ENCODE measurements at regions not wholly inside any gene's neighbourhood (a gene's known extent, or its start where the extent isn't known, plus 50 kb on each side); places are given as distances from the start of the nearest gene placed in this dataset.

- Histone ChIP-seq H3K27ac (ENCODE audit: low read depth, low read length) (no peak overlapping the region), H2BK12ac (ENCODE audit: low read depth, low read length) (no peak overlapping the region), H2BK5ac (ENCODE audit: low read depth, low read length) (no peak overlapping the region), H3K9me3 (ENCODE audit: insufficient read depth in 2 of 2, low read depth in 1 of 2, low read length in 1 of 2) (no peaks in the 10 kb centered on the region), H3K4me1 (replicated peaks in 1 of 4; ENCODE audit: control insufficient read depth in 3 of 4, insufficient read depth in 4 of 4, low read length in 3 of 4) (peaks cover 0 to 6% (median 3%) of the 10 kb centered on the region in 4 experiments; a peak in 3 of 7 replicates), H3K18ac (ENCODE audit: extremely low read depth, low read length) (no peak overlapping the region), H2BK120ac (replicated peaks; ENCODE audit: low read depth, low read length) (no peak overlapping the region), H2BK20ac (ENCODE audit: low read length) (no peak overlapping the region), H3K27me3 (replicated peaks in 1 of 4; ENCODE audit: control insufficient read depth in 3 of 4, extremely low read depth in 1 of 4, insufficient read depth in 3 of 4, low read length in 3 of 4) (no peaks in the 10 kb centered on the region; a peak in 1 of 7 replicates), H3K4me3 (ENCODE audit: extremely low read depth in 1 of 4, insufficient read depth in 2 of 4, low read depth in 3 of 4, low read length in 4 of 4) (no peak overlapping the region), H3K23me2 (ENCODE audit: low read depth, low read length) (no peaks in the 10 kb centered on the region), H3K56ac (replicated peaks; ENCODE audit: insufficient read length, low read depth, low read length) (no peak overlapping the region), H4K20me1 (replicated peaks in 1 of 2; ENCODE audit: control insufficient read depth in 1 of 2, insufficient read depth in 2 of 2, low read length in 2 of 2) (no peaks in the 10 kb centered on the region), H3K79me2 (ENCODE audit: control insufficient read depth in 1 of 2, insufficient read depth in 2 of 2, low read length in 2 of 2) (no peaks in the 10 kb centered on the region), H3K14ac (ENCODE audit: insufficient read length) (no peak overlapping the region), H3K36me3 (ENCODE audit: control insufficient read depth in 2 of 4, insufficient read depth in 4 of 4, low read length in 3 of 4) (no peaks in the 10 kb centered on the region), H3K4me2 (ENCODE audit: insufficient read depth in 1 of 2, low read depth in 2 of 2, low read length in 2 of 2) (no peak overlapping the region), H2AK5ac (ENCODE audit: low read depth, low read length) (no peak overlapping the region), H4K8ac (ENCODE audit: extremely low read depth, insufficient read depth, low read length) (no peak overlapping the region), H4K5ac (ENCODE audit: insufficient read length, low read depth, low read length) (no peak overlapping the region), H3K79me1 (ENCODE audit: low read depth, low read length) (no peaks in the 10 kb centered on the region), H3K9ac (replicated peaks in 1 of 4; ENCODE audit: extremely low read depth in 1 of 4, low read depth in 3 of 4, low read length in 3 of 4) (no peak overlapping the region), H3K4ac (replicated peaks; ENCODE audit: insufficient read length, low read depth, low read length) (no peak overlapping the region), H4K91ac (replicated peaks; ENCODE audit: insufficient read length, low read length) (no peak overlapping the region), H2AFZ (ENCODE audit: low read length) (no peak overlapping the region), H2BK15ac (ENCODE audit: low read length) (no peak overlapping the region), H3K23ac (ENCODE audit: insufficient read length) (no peak overlapping the region)
- CTCF ChIA-PET (ENCODE audit: partially characterized antibody), result interaction anchor here (0.6 to 1.1 kb wide), 3 partner anchors 10 to 832 kb away, joined by 3 to 6 read pairs (median 4); no protein-coding TSS in a partner anchor
- POLR2A ChIA-PET (ENCODE audit: partially characterized antibody), result no interaction called here
- DNase-seq (ENCODE audit: low read depth in 1 of 2, low spot score in 2 of 2) (no peak), FAIRE-seq (no peak)
- TF ChIP-seq USF2 (IDR thresholded peaks at IDR 0.05; ENCODE audit: low read length) (no peak), SRF (IDR thresholded peaks at IDR 0.05; ENCODE audit: low read depth, low read length) (no peak), TCF12 (IDR thresholded peaks at IDR 0.05; ENCODE audit: low read depth, low read length) (no peak), E2F6 (IDR thresholded peaks at IDR 0.05) (no peak), RXRA (IDR thresholded peaks at IDR 0.05; ENCODE audit: insufficient read depth, low read depth, low read length) (no peak), SP2 (IDR thresholded peaks at IDR 0.05; ENCODE audit: low read length) (no peak), RFX5 (IDR thresholded peaks at IDR 0.05; ENCODE audit: borderline replicate concordance, low read depth, low read length) (no peak), PHF8 (conservative IDR thresholded peaks at IDR 0.05; ENCODE audit: low read depth, low read length) (no peak), ASH2L (IDR thresholded peaks at IDR 0.05; ENCODE audit: low read length) (no peak), POLR2A (IDR thresholded peaks at IDR 0.05; ENCODE audit: control extremely low read depth in 1 of 2, low read depth in 2 of 2, low read length in 2 of 2) (no peak), KDM5A (IDR thresholded peaks at IDR 0.05; ENCODE audit: low read length) (no peak), EGR1 (IDR thresholded peaks at IDR 0.05; ENCODE audit: borderline replicate concordance, low read depth, low read length) (no peak), CTBP2 (IDR thresholded peaks at IDR 0.05; ENCODE audit: borderline replicate concordance, insufficient read depth, insufficient read length, low read length) (no peak)
- WGBS, 2 experiments (ENCODE audit: extremely low coverage in 1 of 2, insufficient coverage in 1 of 2, insufficient read length in 1 of 2, insufficient replicate concordance in 2 of 2, low coverage in 1 of 2, low lambda C conversion rate in 2 of 2, missing lambda C conversion rate in 1 of 2), result 67% methylated on average over 9 of the region's 9 CpGs; no CpG with 5 or more reads in 1 of the 2 experiments
These were observed 265.5 kb upstream of the FZD8 start for GRCh38 chr10:35907548-35907947.
